HG03135 (cell line): ENCODE measurements at regions not wholly inside any gene's neighbourhood (a gene's known extent, or its start where the extent isn't known, plus 50 kb on each side); places are given as distances from the start of the nearest gene placed in this dataset.

Experiments used
- ATAC-seq: cut with Tn5 transposase; IDR thresholded peaks from one replicate; pipeline ENCODE4 v1.9.1; 2021; ENCODE audit warnings: mild to moderate bottlenecking, moderate library complexity; ENCODE audit not compliant: unreplicated experiment

DNA sequence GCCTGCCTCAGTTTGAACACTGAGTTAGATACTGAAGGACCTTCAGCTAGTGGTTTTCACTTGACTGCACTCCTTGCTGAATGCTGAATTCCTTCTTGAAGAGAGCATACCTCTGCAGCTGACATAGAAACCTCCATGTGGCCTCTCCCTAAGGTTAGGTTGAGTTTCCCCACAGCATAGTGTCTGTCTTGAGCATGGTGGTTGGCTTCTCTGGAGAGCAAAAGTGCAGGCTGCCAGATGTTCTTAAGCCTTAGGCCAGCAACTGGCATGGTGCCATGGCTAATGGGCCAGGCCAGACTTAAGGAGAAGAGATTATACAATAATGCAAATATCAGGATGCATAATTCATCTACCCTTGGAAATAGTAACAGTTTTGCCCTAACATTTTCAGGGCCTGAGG lies 545.6 kb upstream of the ZNF385D start:
- no peak for ATAC-seq

DNA sequence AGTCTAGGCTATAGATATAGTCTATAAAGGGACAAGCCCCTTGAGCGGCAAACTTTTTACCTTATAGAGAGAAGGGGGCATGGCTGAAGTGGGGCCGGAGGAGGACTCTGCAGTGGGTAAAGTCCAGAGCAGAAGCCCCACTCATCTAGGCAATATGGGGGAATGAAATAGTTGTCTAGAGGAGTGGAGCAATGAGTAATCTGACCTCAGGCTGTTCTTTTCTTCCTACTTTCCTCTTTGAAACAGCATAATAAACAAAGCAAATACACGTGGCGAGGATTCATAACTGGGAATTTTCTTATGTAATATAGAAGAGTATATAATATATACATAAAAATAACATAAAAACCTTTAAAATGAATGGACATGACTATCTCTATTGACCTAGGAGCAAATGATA lies 546.4 kb upstream of the ZNF385D start:
- no peak for ATAC-seq

DNA sequence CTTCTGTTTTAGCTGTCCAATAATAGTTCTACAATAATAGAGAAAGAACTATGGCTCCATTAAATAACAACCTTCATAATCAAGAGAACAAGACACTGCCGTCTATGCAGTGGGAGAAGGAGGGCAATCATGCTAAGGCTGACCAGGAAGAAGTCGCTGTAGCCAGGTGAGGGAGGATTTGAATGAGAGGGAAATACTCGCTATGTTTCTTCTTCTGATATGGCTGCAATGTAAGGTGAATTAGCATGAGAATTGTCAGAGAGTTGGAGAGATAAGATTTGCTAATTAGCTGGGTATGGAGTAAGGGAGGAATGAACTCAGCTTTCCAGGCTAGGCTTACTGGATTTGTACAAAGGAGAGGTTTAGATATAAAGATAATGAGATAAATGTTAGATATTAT lies 555.4 kb upstream of the ZNF385D start:
- no peak for ATAC-seq

DNA sequence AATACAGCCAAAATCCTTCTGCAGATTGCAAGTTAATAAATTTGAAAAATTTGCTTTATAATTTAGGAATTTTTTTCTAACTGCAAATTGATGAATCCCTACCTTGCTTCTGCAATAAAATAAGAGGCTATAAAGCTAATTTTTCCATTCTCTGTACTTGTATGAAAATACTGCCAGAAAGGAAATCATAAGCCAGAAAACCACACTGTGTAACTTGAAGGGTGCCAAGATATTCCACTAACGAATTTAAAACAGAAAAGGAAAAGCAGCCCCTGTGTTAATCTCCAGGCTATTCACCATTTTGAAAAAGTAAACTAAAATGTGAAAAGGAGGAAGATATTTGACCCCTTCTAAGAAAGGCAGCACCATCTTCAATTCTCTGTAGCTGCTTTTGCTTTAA lies 557.9 kb upstream of the ZNF385D start:
- ATAC-seq: no peak

DNA sequence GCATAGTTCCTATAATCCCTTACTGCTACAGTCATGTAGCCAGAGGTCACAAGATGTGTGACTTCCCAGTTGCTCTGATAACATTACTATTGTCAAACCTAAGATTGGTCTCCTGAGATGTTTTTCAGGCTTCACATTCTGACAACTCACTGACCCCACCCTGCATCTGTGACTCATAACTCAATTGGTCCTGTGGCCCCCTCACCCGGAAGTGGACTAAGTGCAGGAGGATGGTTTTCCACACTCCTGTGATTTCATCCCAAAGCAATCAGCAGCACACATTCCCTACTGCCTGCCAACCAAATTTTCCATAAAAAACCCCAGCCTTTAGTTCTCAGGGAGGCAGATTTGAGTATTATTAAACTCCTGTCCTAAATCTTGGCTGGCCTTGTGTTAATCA lies 564.9 kb upstream of the ZNF385D start:
- ATAC-seq: no peak

DNA sequence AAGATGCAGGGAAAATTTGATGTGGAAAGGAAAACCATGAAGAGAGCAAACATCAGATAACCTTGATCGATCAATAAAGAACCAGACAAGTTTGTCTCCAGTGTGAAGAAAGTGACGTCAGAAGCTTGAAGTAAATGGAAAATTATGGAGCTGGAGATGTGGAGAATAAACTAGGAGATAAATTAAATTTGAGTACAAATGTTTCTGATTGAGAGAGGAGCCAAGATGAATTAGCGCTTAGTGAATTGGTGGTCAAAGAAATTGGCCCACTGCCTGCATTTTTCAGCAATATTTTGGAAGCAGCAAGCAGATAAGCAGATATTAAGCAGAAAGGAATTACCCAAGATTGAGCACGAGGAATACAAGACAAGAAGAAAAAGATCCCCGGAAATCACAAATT lies 567.3 kb upstream of the ZNF385D start:
- no peak for ATAC-seq

DNA sequence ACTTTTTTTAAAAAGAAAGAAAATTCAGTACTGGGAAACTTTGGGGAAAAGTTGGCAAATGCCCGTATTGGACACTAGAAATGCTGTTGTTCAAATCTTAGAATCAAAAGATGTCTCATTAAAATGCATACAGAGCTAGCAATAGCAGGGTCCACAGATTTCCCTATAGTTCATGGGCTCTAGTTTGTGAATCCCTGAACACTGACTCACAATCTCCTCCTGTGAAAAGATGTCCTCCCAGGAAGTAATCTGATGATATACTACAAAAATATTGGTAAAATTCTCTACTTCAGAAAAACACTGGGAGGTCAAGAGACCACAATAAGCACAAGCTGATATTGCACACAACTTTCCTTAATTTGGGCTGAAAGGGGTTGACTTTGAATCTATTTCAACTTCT lies 568.4 kb upstream of the ZNF385D start:
- no peak for ATAC-seq

DNA sequence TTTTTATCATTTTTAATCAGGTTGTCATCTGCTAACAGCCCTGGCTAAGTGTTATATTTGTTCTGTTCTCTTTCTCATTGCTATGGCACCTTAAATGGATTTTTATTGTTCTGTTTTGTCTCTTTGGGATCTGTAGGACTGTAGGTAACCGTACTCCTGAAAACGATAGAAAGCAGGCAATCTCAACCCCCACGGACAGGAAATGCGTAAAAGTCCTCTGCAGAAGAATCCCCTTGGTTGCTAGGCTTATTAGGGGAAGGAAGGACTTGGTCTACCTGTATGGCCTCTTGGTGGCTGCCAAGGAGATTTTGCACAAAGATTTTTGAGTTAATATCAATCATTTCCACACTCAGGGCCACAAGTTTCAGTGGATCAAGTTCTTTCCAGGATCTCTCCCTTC lies 571.9 kb upstream of the ZNF385D start:
- ATAC-seq: no peak

DNA sequence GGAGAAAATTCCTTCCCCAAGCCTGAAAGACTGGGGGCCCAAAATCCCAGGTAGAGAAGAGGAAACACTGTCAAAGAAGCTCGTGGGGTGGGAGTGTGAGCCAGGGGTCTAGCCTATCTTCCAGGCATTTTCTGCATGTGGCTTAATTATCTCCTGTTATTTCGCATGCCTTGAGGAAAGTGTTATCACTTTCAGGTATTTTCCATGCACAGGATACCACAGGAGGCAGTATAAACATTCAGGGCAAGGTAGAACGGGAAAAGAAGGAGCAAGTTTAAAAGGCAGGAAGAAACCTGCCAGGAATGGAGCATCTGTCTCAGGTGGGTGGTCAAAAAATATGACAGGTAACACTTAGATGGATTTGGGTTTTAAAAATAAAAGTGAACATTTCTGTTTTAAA lies 575.3 kb upstream of the ZNF385D start:
- ATAC-seq: no peak

DNA sequence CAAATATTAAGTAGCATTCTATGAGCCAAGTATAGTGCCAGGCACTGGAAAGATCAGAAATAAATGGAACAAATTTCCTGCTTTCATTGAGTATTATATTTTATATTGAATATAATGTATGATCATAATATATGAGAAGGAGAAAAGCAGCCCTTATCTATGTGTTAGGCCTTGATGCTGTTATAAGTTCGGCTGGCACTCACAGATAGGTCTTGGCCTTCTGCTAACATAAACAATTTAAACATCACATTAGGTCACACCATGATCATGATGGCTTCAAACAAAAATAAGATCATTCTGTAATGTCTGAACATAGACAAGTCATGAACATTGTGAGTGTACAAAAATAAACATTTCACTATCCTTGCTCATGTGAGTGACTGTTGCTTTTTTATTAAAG lies 584.0 kb upstream of the ZNF385D start:
- ATAC-seq: no peak

DNA sequence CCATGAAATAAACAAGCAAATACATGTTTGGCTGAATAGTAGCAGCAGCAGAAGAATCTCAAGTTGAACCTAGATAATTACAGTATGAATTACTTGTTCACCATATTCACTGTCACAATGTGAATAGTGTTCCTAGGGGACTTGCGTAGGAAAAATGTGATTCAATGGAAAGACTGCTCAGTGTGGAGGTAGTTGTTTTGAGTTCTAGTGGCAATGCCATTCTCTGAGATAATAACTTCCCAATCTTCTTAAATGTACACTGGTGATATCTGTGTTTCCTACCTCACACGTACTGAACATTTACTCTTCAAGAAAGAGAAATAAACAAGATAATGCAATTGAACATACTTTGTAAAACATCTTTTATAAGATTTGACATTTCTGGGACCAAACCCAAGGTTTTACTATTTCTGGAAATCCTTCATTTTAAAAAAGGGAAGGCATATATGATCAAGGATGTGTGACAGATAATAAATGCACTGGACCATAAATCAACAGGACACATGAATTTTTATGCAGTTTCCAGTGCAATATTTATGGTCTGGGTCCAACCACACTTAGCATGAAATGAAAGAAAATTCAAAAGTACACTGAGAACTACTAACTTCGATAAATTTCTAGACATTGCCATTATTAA lies 598.3 kb upstream of the ZNF385D start:
- no peak for ATAC-seq

DNA sequence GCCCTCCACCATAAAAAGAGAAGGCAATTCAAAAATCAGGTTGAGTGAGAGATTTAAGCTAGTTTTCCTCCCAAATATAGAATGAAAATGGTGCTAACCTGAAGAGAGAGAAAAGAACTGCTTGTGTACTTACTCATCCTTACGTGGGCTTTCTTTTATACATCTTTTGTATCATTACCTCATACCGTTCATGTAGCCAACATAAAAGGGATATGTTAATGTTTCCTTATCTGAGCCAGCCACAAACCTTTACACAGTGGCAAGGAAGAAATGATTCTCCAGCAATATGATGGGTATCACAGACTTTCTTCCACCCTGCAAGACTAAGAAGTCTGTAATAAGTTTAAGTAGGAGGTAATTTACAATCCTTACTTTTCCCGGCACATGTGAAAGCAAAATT lies 600.8 kb upstream of the ZNF385D start:
- ATAC-seq: no peak

DNA sequence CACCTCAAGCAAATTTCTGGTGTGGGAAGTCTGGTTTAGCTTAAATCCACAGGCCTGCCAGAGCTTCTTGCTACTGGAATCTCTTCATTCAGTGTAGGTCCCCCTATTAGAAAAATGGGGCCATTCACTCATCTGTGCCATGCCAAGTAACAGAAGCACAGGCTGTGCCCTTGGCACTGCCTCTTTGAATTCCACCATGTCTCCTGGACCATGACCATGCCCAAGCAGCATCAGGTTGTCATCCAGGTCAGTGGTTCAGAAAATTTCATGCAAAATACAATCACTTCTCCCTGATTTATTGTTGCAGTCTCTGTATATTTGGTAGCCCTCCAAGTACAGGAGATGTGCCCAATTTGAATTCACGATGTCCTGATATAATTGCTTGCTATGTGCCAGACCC lies 602.1 kb upstream of the ZNF385D start:
- no peak for ATAC-seq

DNA sequence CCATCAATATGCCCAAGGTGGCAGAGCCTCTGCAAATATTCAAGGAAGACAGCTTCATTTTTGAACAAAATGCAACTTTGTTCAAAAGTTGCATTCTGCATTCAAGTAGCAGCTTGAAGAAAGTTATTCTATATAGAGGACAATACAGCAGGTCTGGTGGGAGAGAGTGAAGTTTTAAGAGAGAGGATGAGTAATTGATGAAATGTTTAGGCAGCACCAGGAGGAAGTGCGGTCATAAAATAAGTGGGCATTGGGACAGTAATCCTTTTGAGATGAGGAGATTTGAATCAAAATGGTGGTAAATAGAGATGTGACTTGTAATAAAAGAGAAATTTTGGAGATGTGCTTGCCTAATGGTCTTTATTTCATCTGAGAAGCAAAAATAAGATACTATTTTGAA lies 607.3 kb upstream of the ZNF385D start:
- ATAC-seq: no peak

DNA sequence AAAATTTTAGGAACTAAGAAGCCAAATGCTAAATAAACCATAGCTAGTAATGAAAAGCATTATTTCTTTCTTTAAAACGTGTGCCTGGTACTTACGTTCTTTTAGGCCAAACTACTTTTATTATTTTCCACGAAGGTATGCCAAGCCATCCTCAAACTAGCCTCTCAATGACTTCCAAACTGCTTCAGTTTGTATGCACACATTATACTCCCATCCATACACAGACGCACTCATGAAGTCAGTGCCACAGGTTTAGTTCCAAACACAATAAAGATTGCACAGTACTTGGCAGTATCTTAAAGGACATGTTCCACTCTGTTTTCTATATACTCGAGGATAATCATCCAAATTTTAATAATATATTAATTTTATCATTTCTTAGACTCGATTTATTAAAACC lies 609.2 kb upstream of the ZNF385D start:
- ATAC-seq: no peak

DNA sequence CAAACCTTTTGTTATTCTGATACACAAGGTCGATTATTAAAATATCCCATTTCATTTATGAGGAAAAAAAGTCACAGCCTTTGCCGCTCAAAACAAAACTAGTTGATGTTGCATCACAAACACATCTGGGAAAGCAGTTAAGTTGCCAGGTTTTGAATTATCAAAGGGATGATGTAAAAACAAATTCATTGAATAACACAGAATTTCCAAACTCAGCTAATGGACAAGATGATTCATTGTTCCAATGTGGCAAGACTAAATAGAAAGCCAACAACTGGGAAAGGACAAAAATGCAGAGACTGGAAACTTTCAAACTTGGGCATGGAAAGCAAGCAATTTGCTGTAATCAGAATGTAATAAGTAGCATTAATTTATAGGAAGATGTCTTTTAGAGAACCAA lies 610.0 kb upstream of the ZNF385D start:
- no peak for ATAC-seq

DNA sequence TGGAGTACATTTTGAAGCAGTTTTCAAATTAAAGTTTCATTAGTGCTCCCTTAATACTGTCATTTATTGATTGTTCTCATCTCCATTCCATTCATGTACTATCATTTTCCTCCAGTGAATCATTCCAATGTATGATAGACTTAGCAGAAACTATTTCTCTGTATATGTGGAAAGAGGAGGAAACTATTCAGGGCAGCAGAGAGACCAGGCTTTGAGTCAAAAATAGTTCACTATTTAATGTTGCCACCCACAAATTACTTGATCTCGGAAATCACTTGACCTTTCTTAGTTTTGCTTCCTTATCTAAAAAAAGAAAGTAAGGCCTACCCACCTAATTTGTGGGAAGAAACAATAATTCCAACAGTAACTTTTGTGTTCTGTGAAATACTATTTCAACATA lies 610.5 kb upstream of the ZNF385D start:
- no peak for ATAC-seq

DNA sequence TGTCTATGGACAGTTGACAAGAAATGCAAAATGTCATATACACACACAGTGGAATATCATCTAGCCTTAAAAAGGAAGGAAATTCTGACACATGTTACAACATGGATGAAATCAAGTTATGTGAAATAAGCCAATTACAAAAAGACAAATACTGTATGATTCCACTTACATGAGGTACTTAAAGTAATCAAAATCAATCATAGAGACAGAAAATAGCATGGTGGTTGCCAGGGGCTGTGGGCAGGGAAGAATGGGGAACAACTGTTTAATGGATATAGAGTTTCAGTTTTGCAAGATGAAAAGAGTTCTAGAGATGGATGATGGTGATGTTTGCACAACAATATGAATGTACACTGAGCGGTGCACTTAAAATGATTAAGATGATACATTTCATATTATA lies 613.8 kb upstream of the ZNF385D start:
- ATAC-seq: no peak

DNA sequence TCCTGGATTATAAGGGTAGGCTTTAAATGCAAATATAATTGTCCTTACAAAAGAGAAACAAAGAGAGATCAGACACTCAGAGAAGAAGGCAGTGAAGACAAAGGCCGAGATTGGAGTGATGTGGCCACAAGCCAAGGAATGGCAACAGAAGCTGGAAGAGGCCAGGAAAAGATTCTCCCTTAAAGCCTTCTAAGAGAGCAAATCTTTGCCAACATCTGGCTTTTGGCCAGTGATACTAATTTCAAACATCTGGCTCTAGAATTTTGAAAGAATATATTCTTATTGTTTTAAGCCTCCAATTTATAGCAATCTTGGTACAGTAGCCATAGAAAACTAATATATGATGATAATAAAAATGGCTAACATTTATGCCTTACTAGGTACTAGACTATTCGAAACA lies 615.8 kb upstream of the ZNF385D start:
- no peak for ATAC-seq

DNA sequence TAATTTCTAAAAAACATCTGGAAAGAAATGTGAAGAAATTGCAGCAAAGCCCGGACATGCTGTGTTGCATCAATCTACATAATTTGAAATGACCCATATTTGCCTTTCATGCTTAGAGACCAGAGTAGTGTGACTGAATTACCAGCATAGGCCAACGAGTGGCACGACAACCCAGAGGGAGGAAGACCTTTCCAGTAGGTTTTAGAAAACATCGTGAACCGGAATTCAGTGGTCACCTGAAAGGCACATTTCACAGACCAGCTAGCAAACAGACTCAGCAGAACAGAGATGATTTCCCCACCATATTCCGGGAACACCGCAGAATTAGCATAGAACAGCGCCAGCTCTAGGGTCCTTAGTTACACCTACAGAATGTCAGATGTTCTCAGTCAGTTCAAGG lies 620.0 kb upstream of the ZNF385D start:
- ATAC-seq: no peak

DNA sequence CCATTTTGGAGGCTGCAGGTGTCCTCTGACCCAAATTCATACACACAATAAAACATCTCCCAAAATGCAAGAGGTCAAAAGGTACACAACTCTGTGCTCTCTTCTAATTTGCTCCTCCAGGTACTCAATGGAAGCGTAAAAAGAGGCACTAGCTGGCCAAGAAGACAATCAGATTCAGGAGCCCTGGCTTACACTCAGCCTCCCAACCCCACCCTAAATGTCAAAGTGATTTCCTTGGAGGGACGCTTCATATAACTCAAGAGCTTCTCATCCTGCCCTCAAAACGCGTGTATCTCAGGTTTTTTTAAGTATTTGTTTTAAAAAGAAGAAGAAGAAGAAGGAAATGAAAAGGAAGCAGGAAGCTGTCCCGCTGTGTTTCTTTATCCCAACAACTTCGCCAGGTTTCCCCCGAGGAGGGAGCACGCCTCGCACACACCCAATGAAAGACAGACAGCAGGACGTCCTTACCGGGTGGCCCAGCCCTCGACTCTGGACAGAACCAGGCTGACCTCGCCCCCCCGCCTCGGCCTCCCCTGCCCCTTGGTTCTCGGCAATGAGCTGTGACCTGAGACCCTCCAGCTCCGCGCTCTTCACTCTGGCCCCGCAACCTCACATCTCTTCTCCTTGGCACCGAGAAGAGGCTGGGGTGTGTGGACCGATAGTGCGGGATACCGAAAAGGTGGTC lies 620.7 kb upstream of the ZNF385D start:
- no peak for ATAC-seq

DNA sequence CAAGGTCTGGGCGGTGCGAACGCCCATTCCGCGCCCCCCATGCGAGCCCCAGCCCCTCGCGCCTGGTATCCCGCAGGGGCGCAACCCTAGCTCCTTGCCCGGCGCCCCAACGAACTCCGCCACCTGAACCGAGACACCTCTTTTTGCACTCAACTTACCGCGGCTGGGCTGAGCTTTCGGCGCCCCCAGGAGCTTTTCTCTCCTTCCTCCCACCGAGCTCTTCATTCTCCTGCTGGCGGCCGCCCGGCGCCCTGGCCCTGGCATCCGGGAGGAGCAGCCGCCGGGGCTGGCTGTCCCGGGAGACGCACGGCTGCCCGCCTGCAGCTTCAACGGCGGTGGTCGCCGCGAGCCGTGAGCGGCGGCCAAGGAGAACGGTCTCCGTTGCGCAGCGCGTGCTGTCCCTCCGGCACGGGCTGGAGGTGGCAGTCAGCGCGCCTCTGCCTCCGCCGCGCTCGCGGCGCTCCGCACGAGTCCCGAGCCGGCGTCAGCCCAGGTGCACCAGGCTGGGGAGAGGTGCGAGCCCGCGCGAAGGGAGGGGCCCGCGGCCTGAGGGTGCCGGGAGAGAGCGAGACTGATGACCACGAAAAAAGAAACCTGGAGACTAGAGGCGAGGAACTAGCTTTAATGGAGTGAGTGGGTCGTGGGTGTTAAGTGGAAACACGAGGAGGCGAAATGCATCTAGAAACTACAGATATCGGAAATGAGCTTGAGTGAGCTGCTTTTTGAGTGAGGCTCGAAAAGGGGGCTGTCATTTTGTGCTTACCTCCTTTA lies 621.5 kb upstream of the ZNF385D start:
- no peak for ATAC-seq
